GM12878 (cell line): ENCODE measurements at regions not wholly inside any gene's neighbourhood (a gene's known extent, or its start where the extent isn't known, plus 50 kb on each side); places are given as distances from the start of the nearest gene placed in this dataset.

Experiments used
- ATAC-seq: fragments of 200-7000 bp; cut with Tn5 transposase; 3 replicates; pipeline ENCODE4 v1.9.1; 2020; ENCODE audit warnings: mild to moderate bottlenecking, moderate library complexity
- BruUV-seq: library from RNA; stranded (reverse); fragments of 400-500 nt; replicated peaks from 2 replicates; lab custom pipeline; 2021; lab: Mats Ljungman, UMichigan
- CTCF ChIA-PET: fragments of 300-600 bp; sonication (Branson Sonifier 250); formaldehyde crosslinking; extraction: SDS; loops from one replicate; lab custom pipeline; 2021; ENCODE audit warnings: inconsistent platforms; lab: Yijun Ruan, JAX
- POLR2A ChIA-PET: fragments of 350-600 bp; formaldehyde crosslinking; extraction: SDS; loops from one replicate; lab custom pipeline; 2021; ENCODE audit warnings: inconsistent platforms; lab: Charles Lee
- RAD21 ChIA-PET: fragments of 300-600 bp; sonication (Branson Sonifier 250); formaldehyde crosslinking; loops from one replicate; lab custom pipeline; 2023; ENCODE audit warnings: antibody characterized with exemption; ENCODE audit not compliant: unreplicated experiment; lab: Charles Lee
- SMC1A ChIA-PET: fragments of 300-600 bp; sonication (Branson Sonifier 250); formaldehyde crosslinking; loops from one replicate; lab custom pipeline; 2023; ENCODE audit not compliant: unreplicated experiment, uncharacterized antibody; lab: Charles Lee
- DNase-seq: peaks from one replicate; pipeline ENCODE4 v3.0.0-alpha.2; 2011; ENCODE audit warnings: low read depth, low spot score
- FAIRE-seq: peaks from 3 replicates; lab custom pipeline; 2011; peaks lifted over from hg19 to GRCh38; lab: Jason Lieb, UNC
- H2AFZ ChIP-seq: 2 replicates; pipeline ENCODE4 v1.6.0; 2011; ENCODE audit warnings: low read depth, low read length, control low read depth; ENCODE audit not compliant: control insufficient read depth
- H3K27ac ChIP-seq: 2 replicates; pipeline ENCODE4 v1.5.1; 2011; ENCODE audit warnings: control low read depth; ENCODE audit not compliant: control insufficient read depth, insufficient read depth
- H3K27me3 ChIP-seq, 2 experiments: replicated peaks in 1 of 2; 2 replicates each; pipeline versions ENCODE4 v1.6.0 to v1.6.1; 2011; ENCODE audit warnings: low read length in 1 of 2; ENCODE audit not compliant: control insufficient read depth in 2 of 2, insufficient read depth in 2 of 2
- H3K36me3 ChIP-seq, 2 experiments: 2 replicates each; pipeline ENCODE4 v1.5.1; 2011; ENCODE audit warnings: low read length in 1 of 2; ENCODE audit not compliant: control insufficient read depth in 2 of 2, insufficient read depth in 2 of 2
- H3K4me1 ChIP-seq: 2 replicates; pipeline ENCODE4 v1.6.1; 2011; ENCODE audit warnings: mild to moderate bottlenecking, low read length, moderate library complexity, mixed read lengths; ENCODE audit not compliant: control insufficient read depth, insufficient read depth
- H3K4me2 ChIP-seq: 2 replicates; pipeline ENCODE4 v1.6.0; 2011; ENCODE audit warnings: control low read depth; ENCODE audit not compliant: control insufficient read depth, insufficient read depth
- H3K4me3 ChIP-seq: fragments of 200-600 bp; sonication (generic); 2 replicates; pipeline ENCODE4 v1.5.1; 2016
- H3K79me2 ChIP-seq: 2 replicates; pipeline ENCODE4 v1.6.0; 2011; ENCODE audit warnings: low read length; ENCODE audit not compliant: control insufficient read depth, insufficient read depth
- H3K9ac ChIP-seq: 2 replicates; pipeline ENCODE4 v1.8.0; 2011; ENCODE audit warnings: low read length, control low read depth, mixed read lengths; ENCODE audit not compliant: control insufficient read depth, insufficient read depth
- H3K9me3 ChIP-seq: replicated peaks from 3 replicates; pipeline ENCODE4 v1.5.1; 2011; ENCODE audit warnings: mild to moderate bottlenecking, low read length; ENCODE audit not compliant: control insufficient read depth, insufficient read depth
- H4K20me1 ChIP-seq: 2 replicates; pipeline ENCODE4 v1.6.0; 2011; ENCODE audit not compliant: control insufficient read depth, insufficient read depth
- BCL3 ChIP-seq: IDR thresholded peaks from 2 replicates; pipeline ENCODE4 v1.6.1; 2011; ENCODE audit warnings: borderline replicate concordance, low read depth, mild to moderate bottlenecking, moderate library complexity, low read length; ENCODE audit not compliant: insufficient read depth, poor library complexity, severe bottlenecking
- PBX3 ChIP-seq: IDR thresholded peaks from 2 replicates; pipeline ENCODE4 v1.6.1; 2011; ENCODE audit warnings: mild to moderate bottlenecking, low read depth, low read length, moderate library complexity; ENCODE audit not compliant: insufficient replicate concordance
- PRDM15 ChIP-seq: fragments of 450-650 bp; formaldehyde crosslinking; IDR thresholded peaks from 2 replicates; pipeline ENCODE4 v1.4.0; 2020; ENCODE audit warnings: mild to moderate bottlenecking, moderate library complexity
- WGBS: methylation state at CpG from one replicate; pipeline ENCODE4 v1.1.6; 2016; ENCODE audit warnings: low lambda C conversion rate; ENCODE audit not compliant: insufficient replicate concordance, insufficient coverage; ENCODE audit errors: missing lambda C conversion rate; 5-methylcytosine and 5-hydroxymethylcytosine counted together
- in situ Hi-C: fragments of 300-500 bp; cut with MboI; formaldehyde crosslinking; loops from 9 replicates; pipeline ENCODE4 v1.14.3; 2018; ENCODE audit warnings: mixed read lengths
- intact Hi-C: fragments of 100-400 bp; cut with micrococcal nuclease; formaldehyde crosslinking; loops from one replicate; pipeline ENCODE4 v1.14.2; 2022; ENCODE audit not compliant: unreplicated experiment

- no peak for TF ChIP-seq PBX3
- TF ChIP-seq, all 136 proteins: peak for 0
Measured at GRCh38 chr3:14301558-14301957, 100.8 kb upstream of the SLC6A6 start (continued).

GRCh38 chr3:14303336-14304100, 98.9 kb upstream of the SLC6A6 start:
- H3K4me1 ChIP-seq = peaks cover 26% of the 10 kb centered on the region
- no peak for TF ChIP-seq BCL3
- TF ChIP-seq PRDM15 (CRISPR knock-in tag) = no peak
- TF ChIP-seq, all 136 proteins: peak for 0
- H3K79me2 ChIP-seq = no peaks in the 10 kb centered on the region
- H3K9ac ChIP-seq = no peak overlapping the region
- CTCF ChIA-PET = interaction anchor here (0.9 kb wide), 1 partner anchor 13 kb away, joined by 3 read pairs; no protein-coding TSS in a partner anchor
- peaks cover 0 to 3% of the 10 kb centered on the region in 2 experiments; a peak in 3 of 4 replicates for H3K27me3 ChIP-seq
- H3K4me3 ChIP-seq = no peak overlapping the region
- POLR2A ChIA-PET = no interaction called here
- in situ Hi-C loops (no loop called here), intact Hi-C loops (no loop called here)
- DNase-seq = no peak
- H2AFZ ChIP-seq = no peak overlapping the region
- no peaks in the 10 kb centered on the region for H4K20me1 ChIP-seq
- FAIRE-seq = no peak
- no peak overlapping the region for H3K27ac ChIP-seq
- H3K9me3 ChIP-seq = no peaks in the 10 kb centered on the region
- RAD21 ChIA-PET = no interaction called here
- no peak for ATAC-seq
- BruUV-seq = no TSS peak
- 24% methylated on average over 7 of the region's 7 CpGs for WGBS
- H3K36me3 ChIP-seq = no peaks in the 10 kb centered on the region
- SMC1A ChIA-PET = no interaction called here
- no peak overlapping the region for H3K4me2 ChIP-seq
